KMS-11 (cell line): ENCODE measurements at regions not wholly inside any gene's neighbourhood (a gene's known extent, or its start where the extent isn't known, plus 50 kb on each side); places are given as distances from the start of the nearest gene placed in this dataset.

Experiments
- H2AFZ ChIP-seq: fragments of 200-600 bp; sonication (generic); 2 replicates; pipeline ENCODE4 v1.6.1; 2016; ENCODE audit warnings: antibody characterized with exemption, mixed run types, low read depth
- H3K27ac ChIP-seq: fragments of 200-600 bp; sonication (generic); 2 replicates; pipeline ENCODE4 v1.6.1; 2016; ENCODE audit warnings: mild to moderate bottlenecking, mixed run types
- H3K27me3 ChIP-seq: fragments of 200-600 bp; sonication (generic); 2 replicates; pipeline ENCODE4 v1.6.1; 2017; ENCODE audit warnings: mild to moderate bottlenecking, low read depth, mixed run types, moderate library complexity; ENCODE audit not compliant: insufficient read depth
- H3K36me3 ChIP-seq: fragments of 200-600 bp; sonication (generic); 2 replicates; pipeline ENCODE4 v1.6.1; 2017; ENCODE audit warnings: mild to moderate bottlenecking, mixed run types; ENCODE audit not compliant: insufficient read depth
- H3K4me1 ChIP-seq: fragments of 200-600 bp; sonication (generic); 2 replicates; pipeline ENCODE4 v1.6.1; 2016; ENCODE audit warnings: mild to moderate bottlenecking, low read depth, mixed run types; ENCODE audit not compliant: poor library complexity, severe bottlenecking
- H3K4me2 ChIP-seq: fragments of 200-600 bp; sonication (generic); 2 replicates; pipeline ENCODE4 v1.7.0; 2016; ENCODE audit warnings: mild to moderate bottlenecking, mixed run types
- H3K4me3 ChIP-seq: fragments of 200-600 bp; sonication (generic); IDR thresholded peaks from 2 replicates; pipeline ENCODE4 v1.6.1; 2017; ENCODE audit warnings: low read depth, low read length, mixed read lengths; ENCODE audit not compliant: insufficient read depth
- H3K79me2 ChIP-seq: fragments of 200-600 bp; sonication (generic); 2 replicates; pipeline ENCODE4 v1.6.1; 2016; ENCODE audit warnings: low read depth, mixed run types; ENCODE audit not compliant: insufficient read depth
- H3K9ac ChIP-seq: fragments of 200-600 bp; sonication (generic); 2 replicates; pipeline ENCODE4 v1.6.1; 2016; ENCODE audit warnings: mild to moderate bottlenecking, mixed run types
- H4K20me1 ChIP-seq: fragments of 200-600 bp; sonication (generic); 2 replicates; pipeline ENCODE4 v1.6.1; 2016; ENCODE audit warnings: mild to moderate bottlenecking, mixed run types; ENCODE audit not compliant: insufficient read depth
- CTCF ChIP-seq: fragments of 200-600 bp; sonication (generic); conservative IDR thresholded peaks from 2 replicates; pipeline ENCODE4 v1.6.1; 2017; ENCODE audit warnings: low read depth, mild to moderate bottlenecking, antibody characterized with exemption, low read length, moderate library complexity, mixed read lengths

- Histone ChIP-seq H3K9ac (no peak overlapping the region), H4K20me1 (no peaks in the 10 kb centered on the region), H3K27me3 (no peaks in the 10 kb centered on the region), H2AFZ (no peak overlapping the region), H3K27ac (no peak overlapping the region), H3K4me2 (no peak overlapping the region), H3K36me3 (no peaks in the 10 kb centered on the region), H3K4me1 (peaks cover 33% of the 10 kb centered on the region), H3K4me3 (no peak overlapping the region), H3K79me2 (no peaks in the 10 kb centered on the region)
- TF ChIP-seq CTCF: no peak
Observed at GRCh38 chr6:79378957-79379356, 144.5 kb upstream of the HMGN3 start.

DNA sequence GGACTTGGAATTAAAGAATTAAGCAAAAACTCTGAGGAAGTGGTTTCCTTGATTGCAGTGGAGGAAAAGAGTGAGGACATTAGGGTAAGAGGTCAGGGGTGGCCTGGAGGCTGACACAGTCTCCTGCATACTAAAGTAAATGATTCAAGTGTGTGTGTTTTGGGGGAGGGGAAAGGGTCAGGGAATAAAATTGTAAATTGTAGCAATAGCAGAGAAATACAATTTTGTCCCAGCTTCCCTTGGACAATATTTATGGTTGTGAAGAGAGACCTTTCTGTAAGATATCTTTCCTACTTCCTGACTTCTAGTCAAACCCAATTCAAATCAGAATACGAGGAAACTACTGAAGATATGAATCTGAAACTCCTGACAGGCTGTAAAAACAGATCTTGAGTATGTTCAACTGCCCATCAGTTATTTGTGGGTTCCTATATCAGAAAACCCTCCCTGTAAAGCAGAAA, 143.4 kb upstream of the HMGN3 start:
- H4K20me1 ChIP-seq: no peaks in the 10 kb centered on the region
- peak overlapping the region; percentile 54 for H2AFZ ChIP-seq
- no peaks in the 10 kb centered on the region for H3K27me3 ChIP-seq
- no peaks in the 10 kb centered on the region for H3K79me2 ChIP-seq
- no peaks in the 10 kb centered on the region for H3K36me3 ChIP-seq
- peak overlapping the region; percentile 38 for H3K27ac ChIP-seq
- TF ChIP-seq CTCF: no peak
- peak overlapping the region; percentile 41; the same call in 1 of the 2 replicates for H3K4me2 ChIP-seq
- H3K9ac ChIP-seq: no peak overlapping the region
- H3K4me1 ChIP-seq: peaks cover 33% of the 10 kb centered on the region
- H3K4me3 ChIP-seq: no peak overlapping the region

DNA sequence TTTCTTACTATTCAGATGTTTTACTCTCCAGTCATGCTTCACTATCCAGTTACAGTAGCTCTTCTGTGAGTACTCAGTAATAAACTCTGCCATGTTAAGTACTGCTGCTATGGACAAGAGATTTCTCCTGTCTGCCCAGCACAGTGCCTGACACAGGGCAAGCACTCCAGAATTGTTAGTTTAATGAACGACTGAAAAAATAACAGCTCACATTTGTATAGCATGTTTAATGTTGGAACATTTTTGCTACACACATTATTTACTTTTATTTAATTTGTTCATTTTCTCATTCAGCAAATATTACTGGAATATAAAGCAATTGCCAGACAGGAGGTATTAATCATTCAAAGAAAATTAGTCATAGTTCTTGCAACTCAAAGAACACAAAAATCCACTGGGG, 142.6 kb upstream of the HMGN3 start:
- no peaks in the 10 kb centered on the region for H3K27me3 ChIP-seq
- H3K4me2 ChIP-seq: no peak overlapping the region
- H3K36me3 ChIP-seq: no peaks in the 10 kb centered on the region
- no peak for TF ChIP-seq CTCF
- no peak overlapping the region for H3K4me3 ChIP-seq
- no peaks in the 10 kb centered on the region for H4K20me1 ChIP-seq
- no peak overlapping the region for H3K27ac ChIP-seq
- no peak overlapping the region for H2AFZ ChIP-seq
- H3K4me1 ChIP-seq: peaks cover 33% of the 10 kb centered on the region
- no peaks in the 10 kb centered on the region for H3K79me2 ChIP-seq
- no peak overlapping the region for H3K9ac ChIP-seq

GRCh38 chr6:79375635-79376337, 141.3 kb upstream of the HMGN3 start:
- no peaks in the 10 kb centered on the region for H3K79me2 ChIP-seq
- TF ChIP-seq CTCF: no peak
- no peak overlapping the region for H3K4me3 ChIP-seq
- H4K20me1 ChIP-seq: no peaks in the 10 kb centered on the region
- H3K27me3 ChIP-seq: no peaks in the 10 kb centered on the region
- H3K27ac ChIP-seq: no peak overlapping the region
- H3K4me1 ChIP-seq: peaks cover 33% of the 10 kb centered on the region
- H3K4me2 ChIP-seq: no peak overlapping the region
- H3K36me3 ChIP-seq: no peaks in the 10 kb centered on the region
- H2AFZ ChIP-seq: no peak overlapping the region
- H3K9ac ChIP-seq: no peak overlapping the region
